ENCODE measurements at regions not wholly inside any gene's neighbourhood (a gene's known extent, or its start where the extent isn't known, plus 50 kb on each side); places are given as distances from the start of the nearest gene placed in this dataset.
"Not testable (repeated sequence)": the region's sequence is repeated elsewhere in the genome, so short reads cannot be mapped to it uniquely, and the experiment has no call there.

GRCh38 chr9:85880507-85880906 lies 60.4 kb upstream of the NAA35 start:
- not testable (repeated sequence) for H3K27me3 ChIP-seq (ENCODE audit: insufficient read depth, low read length); H3K4me1 ChIP-seq (ENCODE audit: insufficient read depth, low read length, severe bottlenecking); H3K4me3 ChIP-seq (ENCODE audit: low read depth, low read length, poor library complexity, severe bottlenecking); H3K9ac ChIP-seq (ENCODE audit: low read length); H3F3A ChIP-seq (ENCODE audit: insufficient read depth, low read length); H3K4me2 ChIP-seq (ENCODE audit: low read length); H4K20me1 ChIP-seq (ENCODE audit: insufficient read depth, low read length); H3K79me2 ChIP-seq (ENCODE audit: insufficient read depth, low read length); H3K36me3 ChIP-seq (ENCODE audit: insufficient read depth, low read length); H2AFZ ChIP-seq (ENCODE audit: low read length); H3K9me2 ChIP-seq (ENCODE audit: low read depth, low read length); H3K9me3 ChIP-seq (ENCODE audit: low read length); H3K27ac ChIP-seq (ENCODE audit: low read depth, low read length, poor library complexity, severe bottlenecking)

DNA sequence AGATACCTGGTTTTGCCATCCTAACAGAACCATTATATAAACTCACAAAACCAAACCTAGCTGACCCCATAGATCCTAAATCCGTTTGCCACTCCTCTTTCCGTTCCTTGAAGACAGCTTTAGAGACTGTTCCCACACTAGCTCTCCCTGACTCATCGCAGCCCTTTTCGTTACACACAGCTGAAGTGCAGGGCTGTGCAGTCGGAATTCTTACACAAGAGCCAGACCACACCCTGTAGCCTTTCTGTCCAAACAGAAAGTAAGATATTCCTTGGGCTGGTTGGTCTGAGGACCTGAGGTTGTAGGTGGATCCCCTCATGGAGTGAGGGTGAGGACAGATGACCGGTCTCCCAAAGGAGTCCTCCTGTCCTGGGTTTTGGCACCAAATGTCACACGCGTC lies 56.7 kb upstream of the NAA35 start:
- TF ChIP-seq, protein P1, sequence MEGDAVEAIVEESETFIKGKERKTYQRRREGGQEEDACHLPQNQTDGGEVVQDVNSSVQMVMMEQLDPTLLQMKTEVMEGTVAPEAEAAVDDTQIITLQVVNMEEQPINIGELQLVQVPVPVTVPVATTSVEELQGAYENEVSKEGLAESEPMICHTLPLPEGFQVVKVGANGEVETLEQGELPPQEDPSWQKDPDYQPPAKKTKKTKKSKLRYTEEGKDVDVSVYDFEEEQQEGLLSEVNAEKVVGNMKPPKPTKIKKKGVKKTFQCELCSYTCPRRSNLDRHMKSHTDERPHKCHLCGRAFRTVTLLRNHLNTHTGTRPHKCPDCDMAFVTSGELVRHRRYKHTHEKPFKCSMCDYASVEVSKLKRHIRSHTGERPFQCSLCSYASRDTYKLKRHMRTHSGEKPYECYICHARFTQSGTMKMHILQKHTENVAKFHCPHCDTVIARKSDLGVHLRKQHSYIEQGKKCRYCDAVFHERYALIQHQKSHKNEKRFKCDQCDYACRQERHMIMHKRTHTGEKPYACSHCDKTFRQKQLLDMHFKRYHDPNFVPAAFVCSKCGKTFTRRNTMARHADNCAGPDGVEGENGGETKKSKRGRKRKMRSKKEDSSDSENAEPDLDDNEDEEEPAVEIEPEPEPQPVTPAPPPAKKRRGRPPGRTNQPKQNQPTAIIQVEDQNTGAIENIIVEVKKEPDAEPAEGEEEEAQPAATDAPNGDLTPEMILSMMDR (IDR thresholded peaks at IDR 0.05; ENCODE audit: low read length): no peak
- Histone ChIP-seq H4K20me1 (ENCODE audit: insufficient read depth, low read length) (no peaks in the 10 kb centered on the region), H3K4me1 (ENCODE audit: insufficient read depth, low read length, severe bottlenecking) (no peaks in the 10 kb centered on the region), H3K27ac (ENCODE audit: low read depth, low read length, poor library complexity, severe bottlenecking) (no peak overlapping the region), H3K79me2 (ENCODE audit: insufficient read depth, low read length) (no peaks in the 10 kb centered on the region), H3K4me2 (ENCODE audit: low read length) (no peak overlapping the region), H3K4me3 (ENCODE audit: low read depth, low read length, poor library complexity, severe bottlenecking) (no peak overlapping the region), H2AFZ (ENCODE audit: low read length) (no peak overlapping the region), H3K27me3 (ENCODE audit: insufficient read depth, low read length) (no peaks in the 10 kb centered on the region; the same call in 1 of the 2 replicates), H3K9ac (ENCODE audit: low read length) (no peak overlapping the region), H3F3A (ENCODE audit: insufficient read depth, low read length) (no peaks in the 10 kb centered on the region), H3K9me2 (ENCODE audit: low read depth, low read length) (no peaks in the 10 kb centered on the region), H3K36me3 (ENCODE audit: insufficient read depth, low read length) (no peaks in the 10 kb centered on the region), H3K9me3 (ENCODE audit: low read length) (no peaks in the 10 kb centered on the region)

GRCh38 chr9:85890962-85891361 lies 50.0 kb upstream of the NAA35 start:
- H3K4me3 ChIP-seq (ENCODE audit: low read depth, low read length, poor library complexity, severe bottlenecking): no peak overlapping the region
- no peaks in the 10 kb centered on the region for H4K20me1 ChIP-seq (ENCODE audit: insufficient read depth, low read length)
- no peaks in the 10 kb centered on the region for H3F3A ChIP-seq (ENCODE audit: insufficient read depth, low read length)
- H3K4me1 ChIP-seq (ENCODE audit: insufficient read depth, low read length, severe bottlenecking): no peaks in the 10 kb centered on the region
- H3K79me2 ChIP-seq (ENCODE audit: insufficient read depth, low read length): no peaks in the 10 kb centered on the region
- no peaks in the 10 kb centered on the region for H3K9me2 ChIP-seq (ENCODE audit: low read depth, low read length)
- H3K36me3 ChIP-seq (ENCODE audit: insufficient read depth, low read length): no peaks in the 10 kb centered on the region
- H2AFZ ChIP-seq (ENCODE audit: low read length): no peak overlapping the region
- H3K9me3 ChIP-seq (ENCODE audit: low read length): no peaks in the 10 kb centered on the region
- H3K27me3 ChIP-seq (ENCODE audit: insufficient read depth, low read length): no peaks in the 10 kb centered on the region; the same call in 1 of the 2 replicates
- no peak for TF ChIP-seq EZH2 (IDR thresholded peaks at IDR 0.05; ENCODE audit: borderline replicate concordance, low read length)
- TF ChIP-seq, protein P1 (IDR thresholded peaks at IDR 0.05; ENCODE audit: low read length): no peak
- H3K27ac ChIP-seq (ENCODE audit: low read depth, low read length, poor library complexity, severe bottlenecking): no peak overlapping the region
- H3K4me2 ChIP-seq (ENCODE audit: low read length): no peak overlapping the region
- no peak overlapping the region for H3K9ac ChIP-seq (ENCODE audit: low read length)

All from OCI-LY1 (cell line).